ENCODE measurements at regions not wholly inside any gene's neighbourhood (a gene's known extent, or its start where the extent isn't known, plus 50 kb on each side); places are given as distances from the start of the nearest gene placed in this dataset.

GRCh38 chr2:42864641-42865280, 72.4 kb upstream of the HAAO start:
- intact Hi-C loops (cut with DNase I) = no loop called here
- no peak overlapping the region for H3K4me3 ChIP-seq
- TF ChIP-seq CTCF (IDR thresholded peaks at IDR 0.05) = no peak
- H3K27me3 ChIP-seq = no peaks in the 10 kb centered on the region
- no peaks in the 10 kb centered on the region for H3K36me3 ChIP-seq
- peaks cover 0 to 13% of the 10 kb centered on the region in 2 donors for H3K9me3 ChIP-seq
- H3K4me1 ChIP-seq = peaks cover 5% of the 10 kb centered on the region in 2 donors
- ATAC-seq (no peak), DNase-seq (no peak)
- H3K27ac ChIP-seq = no peak overlapping the region

GRCh38 chr2:42864222-42864621, 71.8 kb upstream of the HAAO start:
- Histone ChIP-seq H3K9me3 (peaks cover 0 to 10% of the 10 kb centered on the region in 2 donors), H3K36me3 (no peaks in the 10 kb centered on the region), H3K4me1 (peaks cover 5% of the 10 kb centered on the region in 2 donors), H3K27ac (no peak overlapping the region), H3K4me3 (no peak overlapping the region), H3K27me3 (no peaks in the 10 kb centered on the region)
- intact Hi-C loops (cut with DNase I) = no loop called here
- ATAC-seq (no peak), DNase-seq (no peak)
- TF ChIP-seq CTCF (IDR thresholded peaks at IDR 0.05) = no peak

- H3K36me3 ChIP-seq = no peaks in the 10 kb centered on the region
- H3K27me3 ChIP-seq = no peaks in the 10 kb centered on the region
- DNase-seq (no peak), ATAC-seq (no peak)
- H3K27ac ChIP-seq = no peak overlapping the region
- no peak for TF ChIP-seq CTCF (IDR thresholded peaks at IDR 0.05)
- H3K4me3 ChIP-seq = no peak overlapping the region
- H3K4me1 ChIP-seq = peaks cover 5% of the 10 kb centered on the region in 2 donors
- H3K9me3 ChIP-seq = peaks cover 0 to 7% of the 10 kb centered on the region in 2 donors
- intact Hi-C loops (cut with DNase I) = no loop called here
Observed at GRCh38 chr2:42863751-42864150, 71.4 kb upstream of the HAAO start.

- no peak for ATAC-seq
- DNase-seq = peak in 1 of 4 donors; percentile 38
- no peak overlapping the region for H3K4me3 ChIP-seq
- H3K36me3 ChIP-seq = no peaks in the 10 kb centered on the region
- no peak overlapping the region for H3K27ac ChIP-seq
- peaks cover 0 to 3% of the 10 kb centered on the region in 2 donors for H3K9me3 ChIP-seq
- H3K4me1 ChIP-seq = peaks cover 5% of the 10 kb centered on the region in 2 donors
- intact Hi-C loops (cut with DNase I) = no loop called here
- TF ChIP-seq CTCF (IDR thresholded peaks at IDR 0.05) = no peak
- no peaks in the 10 kb centered on the region for H3K27me3 ChIP-seq
Observed at GRCh38 chr2:42863320-42863719, 70.9 kb upstream of the HAAO start.

- DNase-seq = peak in 1 of 4 donors; percentile 41
- Histone ChIP-seq H3K27me3 (no peaks in the 10 kb centered on the region), H3K4me3 (no peak overlapping the region), H3K27ac (no peak overlapping the region), H3K9me3 (peaks cover 0 to 2% of the 10 kb centered on the region in 2 donors), H3K36me3 (no peaks in the 10 kb centered on the region), H3K4me1 (peaks cover 5% of the 10 kb centered on the region in 2 donors)
- no peak for TF ChIP-seq CTCF (IDR thresholded peaks at IDR 0.05)
- intact Hi-C loops (cut with DNase I) = no loop called here
- ATAC-seq = no peak
Observed at GRCh38 chr2:42862669-42863185, 70.3 kb upstream of the HAAO start.
